Stimulated activated CD4-positive, alpha-beta T cell treated with anti-CD3 and anti-CD28 coated beads, Interleukin-1b, Interleukin-23, amount 100 ng/mL, for 1 hour (primary cell): ENCODE measurements at regions not wholly inside any gene's neighbourhood (a gene's known extent, or its start where the extent isn't known, plus 50 kb on each side); places are given as distances from the start of the nearest gene placed in this dataset.

Experiments used
- DNase-seq, 2 donors: peaks; one replicate each; pipeline ENCODE4 v3.0.0-alpha.2; 2020; ENCODE audit warnings: low read depth in 2 of 2

DNA sequence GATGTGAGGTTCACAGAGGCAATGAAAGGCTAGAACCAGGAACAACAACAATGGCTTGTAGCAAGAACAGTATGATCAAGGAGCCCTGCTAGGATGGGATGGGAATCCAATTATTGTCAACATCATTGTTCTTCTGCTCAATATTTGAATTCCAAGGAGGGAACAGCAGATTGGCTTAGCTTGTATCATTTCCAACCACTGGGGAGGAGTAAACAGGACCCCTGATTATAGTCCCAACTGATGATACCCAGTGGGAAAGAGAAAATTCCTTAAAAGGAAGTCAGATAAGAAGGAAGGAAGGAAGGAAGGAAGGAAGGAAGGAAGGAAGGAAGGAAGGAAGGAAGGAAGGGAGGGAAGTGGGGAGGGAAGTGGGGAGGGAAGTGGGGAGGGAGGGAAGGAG is 69.5 kb upstream of the ZC3H12C start:
- no peak for DNase-seq

DNA sequence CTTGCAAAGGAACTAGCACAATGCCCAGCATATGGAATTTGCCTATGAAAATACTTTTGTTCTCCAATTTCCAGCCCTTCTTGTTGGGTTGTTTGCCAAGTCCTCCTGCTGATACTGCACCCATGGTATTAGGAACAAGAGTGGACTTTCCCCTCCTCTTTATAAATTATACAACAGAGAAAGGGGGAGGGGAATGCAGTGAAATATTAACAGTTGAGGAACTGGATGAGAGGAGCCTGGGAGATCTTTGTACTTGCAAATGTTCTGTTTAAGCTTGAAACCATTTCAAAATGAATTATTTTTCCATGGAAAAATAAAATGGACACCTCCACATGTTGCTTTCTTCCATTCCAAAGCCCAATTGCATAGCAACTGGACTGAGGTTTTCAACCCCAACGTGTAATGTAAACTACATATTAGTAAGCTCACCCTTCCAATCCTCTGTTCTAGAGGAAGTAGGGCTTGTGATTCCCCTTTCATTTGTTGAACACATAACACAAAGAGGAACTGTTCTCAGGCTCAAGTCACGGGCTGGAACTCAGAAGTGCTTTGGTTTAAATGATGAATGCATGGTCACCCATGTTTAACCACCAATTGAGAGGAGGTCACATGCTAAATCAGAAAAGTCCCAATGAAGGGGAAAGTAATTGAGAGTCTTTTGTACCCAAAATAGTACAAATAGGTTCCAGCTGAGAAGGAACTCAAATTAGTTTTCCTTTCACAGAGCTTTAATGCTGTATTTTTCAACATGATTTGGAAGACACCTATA is 66.2 kb upstream of the ZC3H12C start:
- no peak for DNase-seq

DNA sequence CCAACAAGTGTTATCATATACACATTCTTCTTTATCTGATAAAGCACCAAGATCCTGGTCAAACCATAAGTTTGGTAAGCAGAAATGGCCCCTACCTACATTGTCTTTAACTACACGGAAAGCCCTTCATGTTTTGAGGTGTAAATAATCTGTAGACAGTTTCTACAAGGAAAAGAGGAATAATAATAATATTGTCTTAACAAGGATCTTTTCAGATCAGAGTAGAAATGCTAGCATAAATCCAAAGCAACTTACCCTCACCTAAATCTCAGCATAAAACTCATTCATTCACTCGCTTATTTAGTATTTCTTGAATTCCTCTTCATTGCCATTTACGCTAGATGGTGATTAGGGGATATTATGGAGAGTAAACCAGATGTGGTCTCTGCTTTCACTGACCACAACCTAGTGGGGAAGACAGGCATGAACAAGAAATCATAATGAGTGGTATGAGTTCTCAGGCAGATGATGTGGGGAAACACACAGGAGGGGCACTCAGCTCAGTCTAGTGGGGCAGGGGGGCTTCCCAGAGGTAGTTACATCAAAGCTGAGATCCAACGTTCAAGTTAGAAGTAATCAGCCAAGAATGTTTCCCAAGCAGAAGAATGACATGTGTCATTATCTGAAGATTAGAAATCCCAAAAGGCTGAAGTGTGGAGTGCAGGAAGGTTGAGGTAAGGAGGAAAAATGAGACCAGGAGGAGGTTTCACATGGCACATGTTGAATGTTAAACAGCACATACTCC is 65.4 kb upstream of the ZC3H12C start:
- no peak for DNase-seq

DNA sequence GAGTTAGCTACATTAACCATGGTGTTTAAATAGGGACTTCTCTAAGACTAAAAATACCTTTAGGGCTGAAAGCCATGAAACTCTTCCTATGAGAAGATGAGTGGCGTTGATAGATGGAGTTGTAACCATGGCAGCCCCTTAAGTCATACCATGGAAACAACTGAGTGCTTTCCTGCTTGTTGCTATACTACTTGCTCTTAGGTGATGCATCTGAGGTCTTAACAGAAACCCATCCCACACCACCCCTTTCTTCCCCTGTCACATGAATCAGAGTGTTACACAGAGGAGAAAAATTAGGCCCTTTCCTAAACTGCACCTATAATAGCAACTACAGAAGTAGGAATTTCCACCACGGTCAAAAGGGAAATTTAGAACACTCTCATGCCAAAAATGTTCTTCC is 64.3 kb upstream of the ZC3H12C start:
- DNase-seq = no peak

DNA sequence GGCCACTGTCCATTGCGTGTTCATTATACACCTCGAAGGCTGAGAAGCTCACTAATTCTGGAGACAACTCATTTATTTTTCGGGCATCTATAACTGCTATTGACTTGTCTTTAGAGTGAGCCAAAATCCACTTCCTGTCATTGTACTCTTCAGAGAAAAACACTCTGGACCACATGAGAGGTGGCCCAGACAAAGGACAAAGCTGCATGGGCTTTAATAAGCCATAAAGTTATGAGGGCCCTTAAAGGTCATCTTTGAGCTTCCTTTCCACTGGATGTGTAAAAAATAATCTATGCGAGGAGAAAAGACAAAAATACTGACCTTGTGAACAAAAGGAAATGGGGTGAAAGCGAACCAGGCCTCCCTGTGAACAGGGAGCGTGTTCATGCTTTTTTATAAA is 63.5 kb upstream of the ZC3H12C start:
- DNase-seq = no peak

DNA sequence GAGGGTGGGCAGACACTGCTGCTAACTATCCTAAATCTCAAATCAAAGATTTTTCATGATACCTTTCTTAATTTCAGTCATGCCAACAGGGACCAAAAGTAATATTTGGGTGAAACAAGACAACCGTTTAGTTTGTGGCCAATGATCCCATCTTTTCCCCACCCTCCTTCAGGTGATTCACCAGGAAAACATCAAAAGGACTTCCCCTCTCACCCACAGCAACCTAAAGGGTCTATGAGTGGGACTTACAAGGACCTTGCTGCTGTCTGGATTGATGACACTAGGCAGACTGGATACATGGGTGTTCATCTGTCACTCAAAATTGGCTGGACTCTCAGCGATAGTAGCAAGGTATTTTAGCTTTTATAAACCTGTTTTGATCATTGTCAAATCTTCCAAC is 62.0 kb upstream of the ZC3H12C start:
- DNase-seq = no peak

DNA sequence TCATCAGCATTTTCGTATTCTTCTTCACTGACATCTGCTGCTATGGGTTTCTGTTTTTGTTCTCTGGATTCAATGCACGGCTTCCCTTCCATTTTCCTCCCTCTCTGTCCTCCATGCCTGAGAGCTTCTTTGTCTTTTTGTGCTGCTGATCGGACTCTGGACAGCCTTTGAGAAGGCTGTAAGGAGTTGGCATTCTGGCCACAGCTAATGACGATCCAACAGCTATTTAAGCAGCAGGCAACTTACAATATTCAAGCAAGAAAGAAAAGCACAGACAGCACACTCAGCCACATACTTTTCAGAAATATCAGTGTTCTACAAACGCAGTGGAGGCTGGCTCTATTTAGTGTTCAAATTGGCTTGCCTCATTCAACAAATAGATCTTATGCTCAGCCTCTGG is 60.9 kb upstream of the ZC3H12C start:
- no peak for DNase-seq

DNA sequence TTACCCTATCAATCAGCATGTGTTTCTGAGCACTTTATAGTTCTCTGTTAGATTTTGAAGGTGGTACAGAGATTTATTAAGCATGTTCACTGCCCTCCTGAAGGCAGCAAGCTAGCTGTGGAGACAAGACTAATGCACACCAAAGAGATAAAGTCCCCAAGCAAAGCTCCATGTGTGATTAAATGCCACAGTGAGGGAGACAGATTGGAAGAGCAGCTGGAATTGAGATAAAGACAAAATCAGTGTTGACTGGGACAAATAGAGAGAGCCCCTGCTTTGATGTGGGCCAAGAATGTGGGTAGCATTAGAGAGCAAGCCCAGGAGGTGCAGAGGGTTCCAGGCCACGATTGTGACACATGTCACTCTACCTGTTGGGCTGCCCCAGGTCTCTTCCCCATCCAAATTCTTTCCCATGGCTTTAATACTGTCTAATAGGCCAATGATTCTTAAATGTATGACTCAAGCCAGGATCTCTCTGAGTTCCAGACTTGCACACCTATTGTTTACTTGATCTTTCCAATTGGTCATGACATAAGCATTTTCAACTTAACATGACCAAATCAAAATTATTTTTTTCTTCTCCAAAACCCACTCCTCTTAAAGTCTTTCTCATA is 60.1 kb upstream of the ZC3H12C start:
- no peak for DNase-seq

DNA sequence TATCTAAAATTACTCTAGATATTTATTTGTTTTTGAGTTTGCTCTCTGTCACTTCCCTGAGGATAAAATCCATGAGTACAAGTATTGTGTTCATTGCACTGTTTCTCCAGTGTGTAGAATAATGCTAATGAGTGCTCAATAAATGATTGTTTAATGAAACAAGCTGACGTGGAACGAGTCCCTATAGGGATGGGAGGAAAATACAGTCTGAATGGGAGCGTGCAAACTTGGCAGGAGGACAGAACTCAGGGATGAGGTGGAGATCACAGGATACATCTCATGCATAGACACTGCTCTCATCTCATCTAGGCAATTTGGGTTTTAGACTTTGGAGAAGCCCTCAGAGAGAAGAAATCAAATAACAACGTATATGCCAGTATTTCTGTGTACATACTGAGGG is 58.4 kb upstream of the ZC3H12C start:
- no peak for DNase-seq

DNA sequence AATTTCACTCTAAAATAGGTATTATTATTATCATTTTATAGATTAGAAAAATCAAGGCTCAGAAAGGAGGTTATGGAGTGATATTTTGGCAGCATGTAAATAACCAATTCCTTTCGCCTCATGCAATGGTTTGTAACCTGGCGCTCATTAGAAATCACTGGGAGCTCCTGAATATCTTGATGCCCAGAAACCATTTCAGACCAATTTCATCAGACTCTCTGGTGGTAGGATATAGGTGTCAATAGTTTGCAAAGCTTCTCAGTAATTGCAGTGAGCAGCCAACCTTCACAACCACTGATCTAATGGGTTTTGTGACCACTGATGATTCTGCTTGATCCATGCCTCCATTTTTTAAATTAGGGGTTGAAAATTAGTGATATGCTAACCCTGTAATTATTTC is 57.8 kb upstream of the ZC3H12C start:
- DNase-seq = no peak

DNA sequence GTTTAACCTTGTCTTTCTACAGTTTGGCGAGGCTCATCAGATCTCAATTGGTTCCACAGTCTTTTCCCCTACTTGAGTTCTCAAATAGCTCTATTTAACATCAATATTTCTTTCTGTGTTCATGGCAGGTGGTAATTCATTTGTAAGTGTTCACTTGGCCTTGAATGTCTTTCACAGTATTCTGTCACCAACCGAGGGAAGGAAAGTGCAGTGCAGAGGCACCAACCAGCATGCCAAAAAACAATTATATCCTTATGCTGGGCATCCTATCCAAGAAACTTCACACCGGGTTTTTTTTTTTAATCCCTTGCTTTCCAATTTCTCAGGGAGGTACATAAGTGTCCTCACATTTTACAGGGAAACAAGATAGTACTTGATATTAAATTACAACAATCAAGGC is 55.0 kb upstream of the ZC3H12C start:
- DNase-seq = no peak
